GM18511 (cell line): ENCODE measurements at regions not wholly inside any gene's neighbourhood (a gene's known extent, or its start where the extent isn't known, plus 50 kb on each side); places are given as distances from the start of the nearest gene placed in this dataset.
"Not testable (repeated sequence)": the region's sequence is repeated elsewhere in the genome, so short reads cannot be mapped to it uniquely, and the experiment has no call there.

ENCODE experiments used
- ATAC-seq: cut with Tn5 transposase; IDR thresholded peaks from one replicate; pipeline ENCODE4 v1.9.1; 2021; ENCODE audit warnings: mild to moderate bottlenecking, moderate library complexity; ENCODE audit not compliant: unreplicated experiment

- no peak for ATAC-seq
These were observed 302.3 kb upstream of the G2E3 start for GRCh38 chr14:30256627-30257026.

- ATAC-seq, result no peak
These were observed 300.9 kb upstream of the G2E3 start for GRCh38 chr14:30257946-30258661.

GRCh38 chr14:30260833-30261607 lies 297.9 kb upstream of the G2E3 start:
- ATAC-seq, result no peak

GRCh38 chr14:30264161-30264560 lies 294.8 kb upstream of the G2E3 start:
- ATAC-seq, result no peak

GRCh38 chr14:30266290-30266689 lies 292.7 kb upstream of the G2E3 start:
- no peak for ATAC-seq

GRCh38 chr14:30267141-30267540 lies 291.8 kb upstream of the G2E3 start:
- ATAC-seq, result no peak

GRCh38 chr14:30270200-30271161 lies 288.5 kb upstream of the G2E3 start:
- ATAC-seq, result peak; percentile 100

- ATAC-seq, result no peak
These were observed 287.1 kb upstream of the G2E3 start for GRCh38 chr14:30271811-30272323.

GRCh38 chr14:30272848-30273832 lies 285.8 kb upstream of the G2E3 start:
- no peak for ATAC-seq

GRCh38 chr14:30275604-30276003 lies 283.4 kb upstream of the G2E3 start:
- ATAC-seq, result no peak

GRCh38 chr14:30277268-30277667 lies 281.7 kb upstream of the G2E3 start:
- no peak for ATAC-seq

- ATAC-seq, result not testable (repeated sequence)
These were observed 280.1 kb upstream of the G2E3 start for GRCh38 chr14:30278856-30279255.

GRCh38 chr14:30283822-30284446 lies 275.0 kb upstream of the G2E3 start:
- peak; percentile 77 for ATAC-seq

- no peak for ATAC-seq
These were observed 274.1 kb upstream of the G2E3 start for GRCh38 chr14:30284808-30285207.

- ATAC-seq, result no peak
These were observed 271.1 kb upstream of the G2E3 start for GRCh38 chr14:30287579-30288445.

GRCh38 chr14:30290001-30290400 lies 269.0 kb upstream of the G2E3 start:
- ATAC-seq, result no peak

GRCh38 chr14:30291216-30291615 lies 267.7 kb upstream of the G2E3 start:
- ATAC-seq, result no peak

GRCh38 chr14:30292541-30292940 lies 266.4 kb upstream of the G2E3 start:
- ATAC-seq, result no peak
